Stimulated activated CD8-positive, alpha-beta memory T cell treated with anti-CD3 and anti-CD28 coated beads, Interleukin-15, amount 100 ng/mL, for 48 hours (primary cell): ENCODE measurements at regions not wholly inside any gene's neighbourhood (a gene's known extent, or its start where the extent isn't known, plus 50 kb on each side); places are given as distances from the start of the nearest gene placed in this dataset.
"Not testable (repeated sequence)": the region's sequence is repeated elsewhere in the genome, so short reads cannot be mapped to it uniquely, and the experiment has no call there.

Experiments
- DNase-seq, 2 donors: peaks; one replicate each; pipeline ENCODE4 v3.0.0-alpha.2; 2020; ENCODE audit warnings: low read depth in 2 of 2

GRCh38 chr22:27594020-27594419, 207.5 kb downstream of the MN1 start:
- DNase-seq, result no peak

DNA sequence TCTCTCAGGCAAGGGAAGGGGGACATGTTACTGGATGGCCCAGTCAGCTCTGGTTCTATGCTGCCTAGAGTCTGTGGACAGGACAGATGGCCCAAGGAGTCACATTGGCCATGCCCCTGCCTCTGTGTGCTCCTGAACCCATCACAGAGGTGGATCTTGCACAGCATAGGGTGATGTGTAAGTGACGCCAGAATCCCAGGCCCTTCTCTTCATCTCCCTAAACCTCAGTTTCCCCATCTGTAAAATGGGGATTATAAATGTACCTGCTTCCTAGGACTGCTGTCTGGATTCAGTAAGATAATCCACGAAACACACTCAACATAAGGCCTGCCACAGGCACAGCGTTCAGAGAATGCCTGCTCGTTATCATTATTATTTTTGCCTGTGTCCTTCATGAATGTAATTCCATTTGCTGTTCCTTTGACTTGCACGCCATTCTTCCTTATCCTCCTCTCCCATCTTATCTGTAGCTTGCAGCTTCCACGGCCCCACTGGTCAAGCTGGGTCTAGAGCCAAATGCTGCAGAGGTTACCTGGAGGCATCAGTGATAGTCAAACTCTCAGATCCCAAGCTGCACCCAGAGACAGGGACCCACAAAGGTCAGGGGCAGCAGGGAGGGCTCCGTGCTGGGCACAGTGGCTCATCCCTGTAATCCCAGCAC, 207.0 kb downstream of the MN1 start:
- DNase-seq, result no peak

- no peak for DNase-seq
Measured at GRCh38 chr22:27596133-27596870, 205.3 kb downstream of the MN1 start.

- no peak for DNase-seq
Measured at GRCh38 chr22:27597703-27598444, 203.7 kb downstream of the MN1 start.

DNA sequence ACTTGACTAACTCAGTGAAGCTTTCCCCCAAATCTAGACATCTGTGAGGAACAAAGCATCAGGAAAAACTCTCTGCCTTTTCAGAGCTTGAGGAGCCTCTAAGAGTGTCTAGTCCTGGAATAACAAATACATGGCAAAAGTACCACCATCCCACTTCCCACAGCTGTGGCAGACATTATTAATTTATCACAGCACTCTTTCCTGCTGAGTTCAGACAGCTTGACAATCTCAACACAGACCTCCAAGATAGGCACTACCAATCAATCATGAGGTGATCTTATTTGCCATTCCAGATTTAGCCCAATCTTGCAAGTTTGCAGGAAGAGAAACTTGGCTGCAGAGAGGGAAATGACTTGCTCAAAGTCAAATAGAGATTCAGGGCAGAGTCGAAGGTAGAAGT, 202.8 kb downstream of the MN1 start:
- DNase-seq, result no peak

GRCh38 chr22:27601195-27601594, 200.4 kb downstream of the MN1 start:
- DNase-seq, result no peak

- no peak for DNase-seq
Measured at GRCh38 chr22:27602390-27602789, 199.2 kb downstream of the MN1 start.

DNA sequence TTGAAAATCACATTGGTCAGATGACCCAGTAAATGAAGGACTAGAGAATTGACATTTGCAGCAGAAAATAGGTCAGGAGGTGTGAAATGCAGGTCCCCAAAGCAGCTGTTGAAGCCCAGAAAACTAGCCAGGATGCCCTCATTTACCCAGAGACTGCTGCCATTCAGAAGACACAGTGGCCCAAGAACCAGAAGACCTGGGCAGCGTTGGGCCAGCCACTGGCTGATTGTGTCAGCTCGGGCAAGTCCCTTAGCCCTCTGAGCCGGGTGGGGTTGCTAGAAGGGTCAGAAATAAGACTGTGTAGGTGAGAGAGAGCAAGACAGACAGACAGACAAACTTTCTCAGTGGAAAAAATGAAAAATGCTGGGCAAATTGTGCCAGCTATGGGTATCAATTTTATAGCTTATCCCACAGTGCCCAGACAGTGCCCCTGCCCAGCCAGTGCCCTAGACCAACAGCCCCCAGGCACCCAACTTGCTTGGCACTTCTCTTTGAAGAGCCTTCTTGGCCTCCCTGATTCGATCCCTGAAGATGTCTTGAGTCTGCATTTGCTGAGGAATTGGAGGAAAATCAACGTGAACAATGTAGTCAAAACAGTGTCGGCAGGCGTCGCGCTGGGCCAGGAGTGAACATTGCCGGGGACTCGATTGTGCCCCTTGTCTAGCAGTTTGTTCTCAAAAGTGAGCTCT, 198.3 kb downstream of the MN1 start:
- DNase-seq, result no peak

GRCh38 chr22:27603800-27604144, 197.8 kb downstream of the MN1 start:
- DNase-seq, result no peak

- DNase-seq, result no peak
Measured at GRCh38 chr22:27605390-27605789, 196.2 kb downstream of the MN1 start.

- not testable (repeated sequence) for DNase-seq
Measured at GRCh38 chr22:27607750-27608149, 193.8 kb downstream of the MN1 start.

- no peak for DNase-seq
Measured at GRCh38 chr22:27609451-27609888, 192.1 kb downstream of the MN1 start.

- DNase-seq, result not testable (repeated sequence)
Measured at GRCh38 chr22:27610164-27610563, 191.4 kb downstream of the MN1 start.

DNA sequence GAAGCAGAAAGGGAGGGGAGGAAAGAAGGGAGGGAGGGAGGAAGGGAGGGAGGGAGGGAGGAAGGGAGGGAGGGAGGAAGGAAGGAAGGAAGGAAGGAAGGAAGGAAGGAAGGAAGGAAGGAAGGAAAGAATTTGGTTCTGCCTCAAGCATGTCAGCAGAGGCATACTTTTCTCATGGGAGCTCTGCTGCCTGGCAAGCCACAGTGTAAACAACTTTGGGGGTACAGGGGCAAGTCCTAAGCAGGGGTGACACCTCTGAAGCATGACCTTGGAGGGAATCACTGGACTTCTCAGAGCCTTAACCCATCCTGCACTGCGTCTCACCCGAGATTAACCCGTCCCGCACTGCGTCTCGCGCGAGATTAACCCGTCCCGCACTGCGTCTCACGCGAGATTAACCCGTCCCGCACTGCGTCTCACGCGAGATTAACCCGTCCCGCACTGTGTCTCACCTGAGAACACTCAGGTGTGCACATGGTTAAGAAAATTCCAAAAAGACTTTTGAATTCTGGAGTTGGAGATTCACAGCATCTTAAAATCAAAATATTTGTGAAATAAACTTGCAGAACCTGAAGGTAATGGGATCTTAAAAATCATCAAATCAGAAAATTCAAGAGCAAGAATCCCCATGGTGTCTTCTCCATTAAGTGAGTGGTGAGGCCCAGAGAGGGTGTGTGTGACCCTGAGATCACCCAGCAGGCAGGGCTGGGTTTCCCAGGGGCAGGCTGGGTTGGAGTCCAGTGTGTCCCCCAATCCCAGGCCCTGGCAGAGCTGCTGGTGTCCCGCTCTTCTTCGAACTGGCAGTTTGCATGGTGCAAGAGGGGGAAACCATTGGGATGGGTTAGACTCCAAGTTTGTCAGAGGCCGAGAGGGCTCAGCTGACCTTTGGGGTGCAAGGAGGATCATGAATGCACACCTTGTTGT, 190.4 kb downstream of the MN1 start:
- DNase-seq, result no peak

DNA sequence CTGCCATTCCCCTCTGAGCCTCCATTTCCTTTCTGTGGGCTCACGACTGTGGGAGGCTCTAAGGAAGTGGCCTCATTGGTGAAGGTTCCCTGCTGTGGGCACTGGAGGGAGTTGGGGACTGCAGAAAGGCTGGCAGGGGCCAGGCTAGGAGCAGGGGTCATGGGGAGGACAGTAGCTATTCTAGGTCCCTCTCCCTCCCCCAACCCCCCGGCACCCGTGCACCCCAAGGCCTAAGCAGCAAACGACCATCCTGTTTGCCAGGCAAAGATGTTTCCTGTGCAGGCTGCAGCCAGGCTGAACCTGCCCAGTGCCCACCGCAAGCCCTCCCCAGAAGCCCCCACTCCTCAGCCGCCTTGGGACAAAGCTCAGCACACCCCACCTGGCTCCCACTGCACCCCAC, 189.4 kb downstream of the MN1 start:
- DNase-seq, result no peak

- no peak for DNase-seq
Measured at GRCh38 chr22:27613099-27614005, 188.2 kb downstream of the MN1 start.

DNA sequence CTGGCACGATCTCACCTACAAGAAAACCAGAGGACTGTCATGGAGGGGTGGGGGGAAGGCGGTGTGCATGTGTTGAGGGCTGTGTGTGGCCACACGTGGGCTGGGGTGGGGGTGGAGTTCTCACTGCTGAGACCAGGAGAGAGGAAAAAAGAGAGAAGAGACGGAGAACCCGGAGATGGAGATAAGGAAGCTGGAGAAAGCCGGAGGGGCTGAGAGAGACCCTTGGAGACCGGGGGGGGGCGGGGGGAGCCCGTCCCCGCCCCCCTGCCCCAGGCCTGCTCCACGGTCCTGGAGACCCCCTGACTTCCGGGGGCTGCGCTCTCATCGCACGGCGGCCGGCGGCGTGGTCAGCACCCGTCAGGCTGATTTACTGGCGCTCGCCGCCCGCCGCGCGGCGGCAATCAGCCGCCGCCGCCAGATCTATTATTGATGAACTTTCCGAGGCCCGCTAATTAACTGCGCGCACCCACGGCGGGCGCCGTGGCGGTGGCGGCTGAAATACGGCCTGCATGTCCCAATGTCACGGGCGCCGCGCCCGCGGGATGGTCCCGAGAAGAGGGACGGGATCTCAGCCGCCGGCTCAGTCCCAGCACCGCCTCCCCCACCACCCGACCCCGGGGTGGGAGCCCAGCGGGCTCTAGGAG, 187.4 kb downstream of the MN1 start:
- DNase-seq, result no peak

DNA sequence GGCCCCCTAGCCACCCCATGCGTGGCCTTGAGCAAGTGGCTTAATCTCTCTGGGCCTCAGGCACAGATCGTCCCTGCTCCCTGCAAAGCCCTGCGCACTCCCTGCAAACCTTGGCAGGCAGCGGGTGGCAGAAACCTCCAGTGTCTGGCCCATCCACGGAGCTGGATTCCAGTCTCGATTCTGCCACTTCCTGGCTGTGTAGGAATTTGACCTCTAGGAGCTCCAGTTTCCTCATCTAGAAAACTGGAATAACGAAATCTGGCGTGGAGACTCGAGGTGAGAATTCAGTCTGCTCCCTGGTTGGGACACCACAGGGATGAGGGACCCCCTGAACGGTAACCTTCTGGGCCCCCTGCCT, 186.9 kb downstream of the MN1 start:
- DNase-seq, result no peak

DNA sequence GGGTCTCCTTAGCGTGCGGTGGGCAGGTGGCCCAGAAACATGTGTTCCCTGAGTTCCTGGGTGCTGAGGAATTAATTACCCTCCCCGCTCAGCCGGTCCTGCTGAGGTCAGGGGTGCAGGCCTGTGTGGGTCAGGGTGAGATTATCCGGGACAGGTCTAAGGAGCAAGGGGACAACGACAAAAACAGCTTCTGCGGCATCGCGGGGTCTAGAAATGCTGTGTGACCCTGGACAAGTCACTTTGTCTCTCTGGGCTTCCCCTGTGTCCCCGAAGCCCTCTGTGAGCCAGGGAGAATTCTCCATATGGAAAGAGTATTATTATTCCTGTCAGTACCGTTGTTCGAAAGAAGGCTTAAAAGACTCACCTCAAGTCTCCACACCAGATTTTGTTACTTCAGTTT, 186.1 kb downstream of the MN1 start:
- DNase-seq, result no peak

DNA sequence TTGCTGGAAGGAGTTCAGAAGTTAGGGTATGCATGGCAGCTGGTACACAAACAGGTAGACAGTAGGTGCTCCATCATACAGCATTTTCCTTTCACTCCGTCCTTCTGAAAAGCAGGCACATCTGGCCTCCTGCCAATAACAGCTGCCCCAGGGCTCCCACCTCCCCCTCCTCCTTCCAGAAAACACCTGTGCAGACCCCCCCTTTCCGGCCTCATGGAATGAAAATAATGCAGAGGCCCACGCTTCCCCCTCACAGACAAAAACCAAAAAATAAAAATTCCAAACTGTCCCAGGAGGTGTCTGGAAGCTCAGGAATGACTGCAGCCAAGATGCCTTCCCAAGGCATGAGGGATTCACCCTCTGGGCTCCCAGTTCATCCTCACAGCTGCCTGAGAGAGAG, 185.5 kb downstream of the MN1 start:
- no peak for DNase-seq
